Lower leg skin (tissue), 4 donors: ENCODE measurements at regions not wholly inside any gene's neighbourhood (a gene's known extent, or its start where the extent isn't known, plus 50 kb on each side); places are given as distances from the start of the nearest gene placed in this dataset.

Experiments used
- DNase-seq, 2 donors: peaks; one replicate each; pipeline ENCODE4 v3.0.0-alpha.2; 2019; ENCODE audit warnings: low spot score in 2 of 2
- H3K4me3 ChIP-seq: fragments of 200-600 bp; sonication (generic); 2 replicates; pipeline ENCODE4 v1.5.1; 2017; ENCODE audit warnings: mild to moderate bottlenecking, low read depth; ENCODE audit not compliant: poor library complexity, severe bottlenecking
- POLR2A ChIP-seq, 2 donors: fragments of 450-650 bp; IDR thresholded peaks; one replicate each; pipeline ENCODE4 v1.6.1; 2016 to 2017; ENCODE audit warnings: antibody characterized with exemption in 2 of 2, mild to moderate bottlenecking in 1 of 2, moderate library complexity in 1 of 2
- WGBS, 2 donors: methylation state at CpG; one replicate each; pipeline ENCODE4 v1.1.5; 2018; 5-methylcytosine and 5-hydroxymethylcytosine counted together
- intact Hi-C: fragments of 100-400 bp; cut with DNase I; formaldehyde crosslinking; loops from one replicate; pipeline ENCODE4 v1.15.0; 2023; ENCODE audit warnings: low total_unique reads
- TF ChIP-seq, protein P1 (sequence below), 3 donors: fragments of 450-650 bp; IDR thresholded peaks; one replicate each; pipeline ENCODE4 v1.5.1; 2016; ENCODE audit warnings: antibody characterized with exemption in 3 of 3, mild to moderate bottlenecking in 3 of 3, moderate library complexity in 2 of 3

DNA sequence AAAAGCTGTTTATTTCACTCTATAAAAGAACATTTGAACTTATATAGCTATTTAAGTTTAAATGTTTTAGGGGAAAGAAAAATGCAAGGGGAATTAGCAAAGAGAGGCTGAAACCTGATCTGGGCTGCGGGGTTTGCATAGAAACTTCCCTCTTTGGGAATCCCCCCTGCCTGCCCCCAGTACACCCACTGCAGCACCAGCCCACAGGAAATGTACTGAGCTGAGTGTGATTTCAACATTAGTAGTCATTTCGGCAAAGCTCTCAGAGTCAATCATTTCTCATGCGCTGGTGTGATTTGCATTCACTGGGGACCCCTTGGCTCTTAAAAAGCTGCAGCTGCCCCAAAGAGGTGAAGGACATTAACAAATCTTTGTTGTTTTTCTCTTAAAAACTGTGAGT lies 859.4 kb downstream of the MAFB start:
- intact Hi-C loops = no loop called here
- no peak for DNase-seq
- WGBS, 2 donors = 61 to 63% methylated on average over 3 of the region's 3 CpGs

DNA sequence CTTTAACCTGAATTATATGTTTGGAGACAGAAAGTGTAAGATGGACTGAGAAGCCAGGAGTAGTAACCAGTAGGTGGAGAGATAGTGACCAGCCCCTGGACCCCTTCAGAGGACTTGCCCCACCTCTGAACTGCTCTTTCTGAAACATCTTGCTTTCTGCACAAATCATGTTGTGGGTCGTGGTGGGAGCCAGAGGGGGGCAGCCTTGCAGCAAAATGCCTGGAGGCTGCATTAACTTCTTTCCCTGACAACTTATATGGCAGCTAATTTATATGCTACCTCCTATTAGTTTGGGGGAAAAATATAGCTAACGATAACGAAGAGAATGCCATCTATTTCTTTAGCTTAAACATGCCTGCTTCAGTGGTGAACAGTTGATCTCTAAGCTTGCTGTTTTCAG lies 859.8 kb downstream of the MAFB start:
- no peak for DNase-seq
- WGBS, 2 donors = 51 to 56% methylated on average over 3 of the region's 3 CpGs
- TF ChIP-seq, protein P1, sequence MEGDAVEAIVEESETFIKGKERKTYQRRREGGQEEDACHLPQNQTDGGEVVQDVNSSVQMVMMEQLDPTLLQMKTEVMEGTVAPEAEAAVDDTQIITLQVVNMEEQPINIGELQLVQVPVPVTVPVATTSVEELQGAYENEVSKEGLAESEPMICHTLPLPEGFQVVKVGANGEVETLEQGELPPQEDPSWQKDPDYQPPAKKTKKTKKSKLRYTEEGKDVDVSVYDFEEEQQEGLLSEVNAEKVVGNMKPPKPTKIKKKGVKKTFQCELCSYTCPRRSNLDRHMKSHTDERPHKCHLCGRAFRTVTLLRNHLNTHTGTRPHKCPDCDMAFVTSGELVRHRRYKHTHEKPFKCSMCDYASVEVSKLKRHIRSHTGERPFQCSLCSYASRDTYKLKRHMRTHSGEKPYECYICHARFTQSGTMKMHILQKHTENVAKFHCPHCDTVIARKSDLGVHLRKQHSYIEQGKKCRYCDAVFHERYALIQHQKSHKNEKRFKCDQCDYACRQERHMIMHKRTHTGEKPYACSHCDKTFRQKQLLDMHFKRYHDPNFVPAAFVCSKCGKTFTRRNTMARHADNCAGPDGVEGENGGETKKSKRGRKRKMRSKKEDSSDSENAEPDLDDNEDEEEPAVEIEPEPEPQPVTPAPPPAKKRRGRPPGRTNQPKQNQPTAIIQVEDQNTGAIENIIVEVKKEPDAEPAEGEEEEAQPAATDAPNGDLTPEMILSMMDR (IDR thresholded peaks at IDR 0.05) = no peak
- no peak for TF ChIP-seq POLR2A (IDR thresholded peaks at IDR 0.05)
- H3K4me3 ChIP-seq = no peak overlapping the region
- intact Hi-C loops = no loop called here

More for the DNA sequence above, 859.4 kb downstream of the MAFB start:
- H3K4me3 ChIP-seq = no peak overlapping the region
- TF ChIP-seq POLR2A (IDR thresholded peaks at IDR 0.05) = no peak
- TF ChIP-seq, protein P1 (IDR thresholded peaks at IDR 0.05) = no peak

DNA sequence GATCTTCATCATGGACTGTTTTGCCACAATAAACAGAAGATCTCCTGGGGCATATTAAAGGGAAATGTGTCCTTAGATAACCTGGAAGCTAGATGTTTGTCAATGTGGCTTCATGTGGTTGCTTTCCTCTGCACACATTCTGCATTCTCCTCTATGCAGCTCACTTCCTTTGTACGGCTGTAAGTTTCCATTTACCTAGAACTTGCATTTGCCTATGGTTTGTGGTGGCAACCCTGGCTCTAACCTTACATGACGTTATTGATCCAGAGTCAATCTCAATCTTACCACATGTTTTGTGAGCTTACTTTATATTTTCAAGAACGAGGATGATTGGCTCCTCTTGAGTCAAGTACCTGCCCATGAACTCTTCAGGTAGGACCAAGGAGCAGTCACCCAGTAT lies 863.1 kb downstream of the MAFB start:
- intact Hi-C loops = no loop called here
- WGBS, 2 donors = 46 to 47% methylated on average over 3 of the region's 3 CpGs
- H3K4me3 ChIP-seq = no peak overlapping the region
- TF ChIP-seq POLR2A (IDR thresholded peaks at IDR 0.05) = no peak
- TF ChIP-seq, protein P1 (IDR thresholded peaks at IDR 0.05) = no peak
- DNase-seq = no peak

DNA sequence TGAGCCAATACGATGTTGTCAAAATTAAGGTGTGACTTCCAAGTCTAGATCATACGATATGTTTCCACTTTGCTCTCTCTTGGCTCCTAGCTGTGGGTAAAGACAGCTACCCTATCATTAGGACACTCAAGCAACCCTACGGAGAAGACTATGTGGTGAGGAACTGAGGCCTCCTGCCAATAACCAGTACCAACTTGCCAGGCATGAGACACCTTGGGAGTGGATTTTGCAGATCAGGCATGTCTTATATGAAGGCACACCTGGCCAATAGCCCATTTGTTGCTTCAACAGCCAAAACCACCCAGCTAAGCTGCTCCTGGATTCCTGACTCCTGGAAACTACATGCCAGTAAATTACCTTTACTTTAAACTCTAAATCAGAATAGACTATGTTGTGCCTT lies 863.4 kb downstream of the DHX35 start:
- TF ChIP-seq, protein P1 (IDR thresholded peaks at IDR 0.05) = no peak
- TF ChIP-seq POLR2A (IDR thresholded peaks at IDR 0.05) = no peak
- no peak overlapping the region for H3K4me3 ChIP-seq
- peak in 1 of 2 donors; percentile 77 for DNase-seq
- 47 to 61% methylated on average over 3 of the region's 3 CpGs for WGBS, 2 donors
- intact Hi-C loops = no loop called here

DNA sequence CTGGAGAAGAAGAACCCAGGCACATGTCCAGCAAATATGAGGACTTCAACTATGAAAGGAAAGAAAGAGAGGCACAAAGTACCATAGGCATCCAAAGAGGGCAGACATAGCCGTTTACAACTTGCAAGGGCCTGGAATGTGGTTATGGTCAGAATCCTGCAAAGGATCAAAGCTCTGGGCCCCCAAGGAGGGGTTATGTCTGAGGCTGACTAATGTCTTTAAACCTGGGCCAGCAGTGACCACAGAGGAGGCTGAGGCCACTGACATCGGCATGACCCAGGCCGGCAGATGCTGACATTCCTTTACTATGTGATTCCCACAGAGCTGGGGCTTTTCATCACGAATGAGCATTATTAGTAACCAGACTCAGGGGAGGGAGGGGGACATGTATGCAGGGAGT lies 861.1 kb downstream of the DHX35 start:
- WGBS, 2 donors = 55 to 70% methylated on average over 4 of the region's 4 CpGs
- no peak for TF ChIP-seq POLR2A (IDR thresholded peaks at IDR 0.05)
- TF ChIP-seq, protein P1 (IDR thresholded peaks at IDR 0.05) = no peak
- no peak overlapping the region for H3K4me3 ChIP-seq
- no peak for DNase-seq
- intact Hi-C loops = no loop called here

DNA sequence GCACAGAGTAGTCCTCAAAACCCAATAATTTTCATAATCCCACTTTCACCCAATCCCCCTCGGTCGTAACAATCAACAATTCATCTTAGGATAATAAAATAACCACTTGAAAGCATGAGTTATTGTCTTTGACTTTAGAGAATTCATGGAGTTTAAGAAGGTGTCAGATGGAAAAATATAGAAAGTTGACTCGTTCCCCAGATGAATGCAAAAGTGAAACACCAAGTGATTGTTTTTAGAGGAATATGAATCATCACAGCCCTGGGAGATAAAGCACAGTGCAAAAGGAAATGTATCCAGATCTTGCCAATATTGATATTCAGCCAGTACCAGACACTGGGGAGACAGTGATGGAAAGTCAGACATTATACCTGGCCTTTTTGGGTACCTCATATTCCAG lies 860.5 kb downstream of the DHX35 start:
- 39 to 44% methylated on average over 3 of the region's 3 CpGs for WGBS, 2 donors
- intact Hi-C loops = no loop called here
- DNase-seq = no peak
- no peak overlapping the region for H3K4me3 ChIP-seq
- TF ChIP-seq, protein P1 (IDR thresholded peaks at IDR 0.05) = no peak
- no peak for TF ChIP-seq POLR2A (IDR thresholded peaks at IDR 0.05)
